ENCODE measurements at regions not wholly inside any gene's neighbourhood (a gene's known extent, or its start where the extent isn't known, plus 50 kb on each side); places are given as distances from the start of the nearest gene placed in this dataset.
"Not testable (repeated sequence)": the region's sequence is repeated elsewhere in the genome, so short reads cannot be mapped to it uniquely, and the experiment has no call there.

GRCh38 chr1:206262424-206262823 lies 59.1 kb downstream of the SRGAP2 start:
- TF ChIP-seq, protein P1, sequence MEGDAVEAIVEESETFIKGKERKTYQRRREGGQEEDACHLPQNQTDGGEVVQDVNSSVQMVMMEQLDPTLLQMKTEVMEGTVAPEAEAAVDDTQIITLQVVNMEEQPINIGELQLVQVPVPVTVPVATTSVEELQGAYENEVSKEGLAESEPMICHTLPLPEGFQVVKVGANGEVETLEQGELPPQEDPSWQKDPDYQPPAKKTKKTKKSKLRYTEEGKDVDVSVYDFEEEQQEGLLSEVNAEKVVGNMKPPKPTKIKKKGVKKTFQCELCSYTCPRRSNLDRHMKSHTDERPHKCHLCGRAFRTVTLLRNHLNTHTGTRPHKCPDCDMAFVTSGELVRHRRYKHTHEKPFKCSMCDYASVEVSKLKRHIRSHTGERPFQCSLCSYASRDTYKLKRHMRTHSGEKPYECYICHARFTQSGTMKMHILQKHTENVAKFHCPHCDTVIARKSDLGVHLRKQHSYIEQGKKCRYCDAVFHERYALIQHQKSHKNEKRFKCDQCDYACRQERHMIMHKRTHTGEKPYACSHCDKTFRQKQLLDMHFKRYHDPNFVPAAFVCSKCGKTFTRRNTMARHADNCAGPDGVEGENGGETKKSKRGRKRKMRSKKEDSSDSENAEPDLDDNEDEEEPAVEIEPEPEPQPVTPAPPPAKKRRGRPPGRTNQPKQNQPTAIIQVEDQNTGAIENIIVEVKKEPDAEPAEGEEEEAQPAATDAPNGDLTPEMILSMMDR (IDR thresholded peaks at IDR 0.05; ENCODE audit: low read depth, low read length, missing input control) = not testable (repeated sequence)
- TF ChIP-seq RAD21, HNF4G (IDR thresholded peaks at IDR 0.05): not testable (repeated sequence)

All from liver (tissue), 3 donors.